Renal cortical epithelial cell (primary cell): ENCODE measurements at regions not wholly inside any gene's neighbourhood (a gene's known extent, or its start where the extent isn't known, plus 50 kb on each side); places are given as distances from the start of the nearest gene placed in this dataset.
"Not testable (repeated sequence)": the region's sequence is repeated elsewhere in the genome, so short reads cannot be mapped to it uniquely, and the experiment has no call there.

Experiments used
- DNase-seq: peaks from one replicate; pipeline ENCODE4 v3.0.0-alpha.2; 2011; ENCODE audit warnings: low read depth

GRCh38 chr5:45057564-45057963 lies 248.8 kb downstream of the MRPS30 start:
- DNase-seq, result no peak

DNA sequence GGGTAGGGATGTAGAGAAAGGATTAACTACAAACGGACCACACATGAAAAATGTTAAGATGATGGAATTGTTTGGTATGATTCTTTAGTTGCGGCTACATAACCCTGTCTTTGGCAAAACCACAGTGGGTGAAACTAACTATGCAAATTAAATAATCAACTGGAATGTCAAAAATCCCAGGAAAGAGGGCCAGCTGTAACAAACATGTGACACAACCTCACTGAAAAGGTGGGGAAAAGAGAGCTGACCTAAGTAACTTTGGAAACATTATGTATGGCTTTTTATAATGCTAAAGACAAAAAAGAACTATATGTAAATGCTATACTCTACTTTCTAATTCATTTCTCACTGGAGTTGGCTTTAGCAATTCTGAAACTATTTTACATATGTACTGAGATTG lies 252.0 kb downstream of the MRPS30 start:
- DNase-seq, result peak; percentile 38

- DNase-seq, result no peak
Measured at GRCh38 chr5:45062044-45062443, 253.3 kb downstream of the MRPS30 start.

- no peak for DNase-seq
Measured at GRCh38 chr5:45081082-45081481, 272.3 kb downstream of the MRPS30 start.

DNA sequence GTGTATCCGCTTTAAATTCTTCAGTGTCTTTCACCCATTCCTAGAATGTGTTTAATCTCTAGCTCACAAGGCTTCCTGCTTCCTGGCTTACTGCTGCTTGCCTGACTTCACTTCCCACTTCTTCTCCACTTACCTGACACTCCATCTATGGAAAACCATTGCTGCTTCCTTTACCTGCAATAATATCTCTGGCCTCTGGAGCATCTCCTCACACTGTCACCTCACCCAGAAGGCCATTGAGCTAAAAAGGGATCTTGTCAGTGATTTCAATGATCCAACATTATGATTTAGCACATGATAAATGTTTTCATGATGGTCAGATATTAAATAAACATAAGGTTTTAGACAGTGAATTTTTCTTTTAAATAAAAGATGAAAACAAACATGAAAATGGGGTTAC lies 281.1 kb downstream of the MRPS30 start:
- no peak for DNase-seq

DNA sequence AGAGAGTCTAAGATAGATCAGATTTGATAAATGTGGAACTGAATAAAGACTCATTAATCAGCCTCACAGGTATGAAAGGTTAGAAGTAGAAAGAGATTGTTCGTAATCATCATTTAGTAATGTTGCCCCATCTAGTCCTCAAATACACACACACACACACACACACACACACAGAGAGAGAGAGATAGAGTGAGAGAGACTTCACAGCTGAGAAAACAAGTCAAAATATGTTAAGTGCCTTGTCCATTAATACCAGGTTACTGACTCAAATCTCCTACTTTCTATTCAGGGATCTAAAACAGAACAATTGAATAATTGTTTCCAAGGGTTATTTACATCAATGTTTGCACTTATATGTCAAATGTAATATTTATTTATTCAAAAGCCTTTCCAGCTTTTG lies 284.6 kb downstream of the MRPS30 start:
- DNase-seq, result peak; percentile 19

DNA sequence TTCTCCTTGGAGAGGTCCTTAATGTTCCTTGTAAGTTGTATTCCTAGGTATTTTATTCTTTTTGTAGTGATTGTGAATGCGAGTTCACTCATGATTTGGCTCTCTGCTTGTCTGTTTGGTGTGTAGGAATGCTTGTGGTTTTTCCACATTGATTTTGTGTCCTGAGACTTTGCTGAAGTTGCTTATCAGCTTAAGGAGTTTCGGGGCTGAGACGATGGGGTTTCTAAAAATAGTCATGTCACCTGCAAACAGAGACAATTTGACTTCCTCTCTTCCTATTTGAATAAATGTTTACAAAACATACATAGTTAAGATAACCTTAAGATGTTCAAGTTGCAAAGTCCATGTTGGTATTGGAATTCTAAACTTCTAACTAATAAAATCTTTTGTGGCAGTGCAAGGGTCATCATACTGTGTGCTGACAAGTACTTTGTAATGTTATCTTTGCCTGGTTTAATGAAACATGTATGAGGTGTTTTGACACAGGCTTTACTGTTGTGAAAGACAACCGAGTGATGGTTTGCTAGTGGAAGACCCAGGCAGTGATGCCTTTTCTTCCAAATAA lies 286.2 kb downstream of the MRPS30 start:
- DNase-seq, result no peak

DNA sequence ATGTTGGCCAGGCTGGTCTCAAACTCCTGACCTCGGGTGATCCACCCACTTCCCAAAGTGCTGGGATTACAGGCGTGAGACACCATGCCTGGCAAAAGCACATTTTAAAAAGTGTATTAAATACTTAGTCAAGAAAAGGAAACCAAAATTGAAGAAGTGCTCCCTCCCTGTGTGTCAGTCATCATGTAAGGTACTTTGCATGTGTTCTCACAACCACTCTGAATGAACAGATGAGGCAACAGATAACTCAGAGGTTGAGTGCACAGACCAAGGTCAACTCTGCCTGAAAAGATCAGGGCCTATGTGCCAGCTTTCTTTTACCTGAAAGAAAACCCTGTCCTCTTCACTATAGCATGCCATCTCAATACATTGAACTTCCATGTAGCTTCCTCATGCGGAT lies 289.7 kb downstream of the MRPS30 start:
- no peak for DNase-seq

DNA sequence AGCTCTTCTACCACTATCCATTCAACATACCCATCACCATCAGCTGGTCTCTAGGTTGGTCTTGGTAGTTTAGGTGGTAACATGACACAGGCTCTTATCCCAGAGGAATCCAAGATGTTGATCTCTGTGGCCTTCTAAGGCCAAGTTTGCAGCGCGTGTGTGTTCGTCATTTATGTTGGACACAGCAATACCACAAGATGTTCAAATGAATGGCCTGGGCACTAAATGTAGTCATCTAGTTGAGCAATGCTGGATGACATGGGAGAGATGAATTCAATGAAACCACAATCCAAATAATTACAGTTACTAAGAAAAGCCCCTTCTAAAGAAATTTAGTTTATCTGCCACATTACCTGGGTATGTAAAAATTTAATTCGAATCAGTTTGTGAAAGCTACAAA lies 292.4 kb downstream of the MRPS30 start:
- no peak for DNase-seq

DNA sequence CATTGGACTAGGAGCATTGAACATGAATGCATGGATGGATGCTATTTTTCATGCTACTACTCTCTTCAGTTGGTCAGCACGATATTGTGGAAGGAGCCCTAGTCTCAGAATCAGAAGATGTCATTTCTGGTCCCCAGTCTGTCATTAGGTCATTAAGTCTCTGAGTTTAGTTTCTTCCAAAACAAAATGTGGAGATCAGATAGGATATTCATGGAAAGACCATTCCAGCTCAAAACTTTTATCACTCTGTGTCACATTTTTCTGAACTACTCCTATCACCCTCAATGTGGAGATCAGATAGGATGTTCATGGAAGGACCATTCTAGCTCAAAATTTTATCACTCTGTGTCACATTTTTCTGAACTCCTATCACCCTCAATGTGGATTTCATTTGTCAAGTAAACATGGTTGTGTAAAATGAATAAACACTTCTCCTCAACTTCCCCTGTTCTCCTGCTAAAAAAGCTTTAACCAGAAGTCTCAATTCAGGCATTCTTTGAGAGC lies 296.8 kb downstream of the MRPS30 start:
- DNase-seq, result no peak

DNA sequence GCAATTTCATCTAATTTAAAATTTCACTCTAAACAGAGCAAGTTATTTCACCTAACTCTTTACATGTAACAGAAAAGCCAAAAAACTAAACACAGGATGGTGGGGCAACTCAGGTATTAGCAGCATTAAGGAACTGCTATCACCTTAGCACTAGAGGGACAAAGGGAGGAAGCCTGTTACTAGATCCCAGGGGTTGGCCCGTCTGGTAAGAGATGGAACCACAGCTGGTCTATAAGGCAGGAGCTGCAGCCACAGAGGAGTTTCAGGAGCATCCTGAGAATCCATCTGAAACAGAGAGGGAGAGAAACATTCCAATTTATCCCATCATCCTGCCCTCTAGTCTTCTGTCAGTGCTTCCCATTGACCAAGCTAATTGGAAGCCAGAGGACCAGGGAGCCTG lies 300.3 kb downstream of the MRPS30 start:
- DNase-seq, result no peak

DNA sequence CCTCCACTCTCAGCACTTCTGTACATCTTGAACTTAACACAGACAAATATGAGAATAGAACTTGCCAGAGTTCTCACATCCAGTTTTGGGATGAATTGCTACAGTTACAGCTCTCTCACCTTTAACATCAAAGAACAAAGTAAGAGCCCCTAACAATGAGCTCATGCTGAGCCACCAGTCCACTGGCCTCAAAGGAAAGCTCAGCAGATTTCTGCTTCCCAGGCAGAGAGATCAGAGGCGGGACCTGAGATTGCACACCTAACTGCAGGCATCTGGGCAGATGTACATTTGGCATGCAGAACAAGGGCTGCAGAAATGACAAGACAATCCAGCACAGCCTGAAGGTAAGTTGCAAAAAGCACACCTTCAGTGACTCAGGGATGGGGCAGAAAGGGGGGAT lies 300.9 kb downstream of the MRPS30 start:
- no peak for DNase-seq

DNA sequence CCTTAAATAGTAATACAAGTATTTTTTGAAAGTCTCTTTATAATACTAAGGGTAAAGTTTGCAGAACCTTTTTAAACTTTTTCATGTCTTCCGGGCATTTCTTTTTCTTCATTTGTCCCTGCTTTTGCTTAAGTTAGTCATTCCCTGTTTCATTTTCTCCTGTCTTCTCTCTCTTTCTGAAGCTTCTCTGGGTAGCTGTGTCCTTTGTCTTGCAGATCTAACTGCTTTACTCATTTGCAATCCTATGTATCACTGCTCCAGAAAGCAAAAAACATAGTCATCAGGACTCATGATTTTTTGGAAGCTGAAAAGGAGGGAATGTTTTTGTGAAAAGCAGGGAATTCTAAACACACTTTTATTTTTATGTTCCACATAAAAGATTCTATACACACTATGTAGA lies 301.7 kb downstream of the MRPS30 start:
- no peak for DNase-seq

DNA sequence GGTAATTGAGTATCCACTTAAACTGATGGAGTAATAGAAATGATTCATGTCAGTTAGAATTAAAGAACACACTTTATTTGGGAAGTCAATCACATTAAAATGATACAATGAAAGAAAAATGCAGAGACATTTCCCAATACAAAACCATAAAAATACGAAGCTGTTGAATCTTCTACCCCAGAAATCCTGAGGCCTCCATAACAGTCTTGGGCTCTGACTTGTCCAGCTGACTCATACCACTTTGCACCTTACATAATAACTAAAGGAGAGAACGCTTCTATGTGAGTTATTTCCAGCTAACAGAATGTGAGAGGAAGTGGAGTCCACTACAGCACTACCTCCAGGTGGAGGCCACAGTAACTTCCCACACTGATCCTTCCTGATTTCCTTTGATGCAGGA lies 305.0 kb downstream of the MRPS30 start:
- DNase-seq, result peak; percentile 88

DNA sequence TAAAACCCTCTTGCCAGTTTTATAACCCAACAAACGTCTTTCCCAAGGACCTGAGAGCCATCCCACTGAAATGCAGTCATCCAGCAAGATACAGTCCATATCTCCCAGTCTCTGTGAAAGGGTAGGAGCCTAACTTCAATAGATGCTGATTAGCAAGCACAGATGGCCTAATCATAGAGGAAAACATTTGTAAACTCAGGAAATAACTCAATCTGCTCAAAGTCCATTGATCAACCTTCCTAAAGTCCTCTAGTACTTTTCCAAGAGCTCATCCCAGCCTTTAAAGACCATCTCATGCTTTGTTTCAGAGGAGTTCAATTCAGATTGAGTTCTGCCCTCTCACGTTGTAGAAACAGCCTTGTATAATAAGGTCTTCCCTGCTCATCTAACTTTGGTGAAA lies 324.2 kb downstream of the MRPS30 start:
- no peak for DNase-seq

DNA sequence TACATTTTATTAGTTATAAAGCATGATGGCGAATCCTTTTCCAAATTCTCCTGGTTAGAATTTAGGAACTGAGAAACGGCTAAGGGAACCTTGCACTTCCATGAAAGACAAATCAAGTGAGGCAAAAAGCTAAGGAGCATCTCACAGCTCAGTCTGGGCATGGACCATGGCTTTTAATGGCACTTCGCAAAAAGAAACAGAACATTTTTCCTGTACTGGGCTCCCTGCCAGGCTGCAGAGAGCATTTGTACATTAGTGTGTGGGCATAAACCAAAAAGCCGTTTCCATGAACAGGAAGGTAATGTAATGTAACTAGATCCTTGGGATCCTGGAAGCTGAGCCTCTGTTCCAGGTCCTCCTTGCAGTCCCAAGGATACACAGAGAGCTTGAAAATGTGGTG lies 354.2 kb downstream of the MRPS30 start:
- DNase-seq, result peak; percentile 43

DNA sequence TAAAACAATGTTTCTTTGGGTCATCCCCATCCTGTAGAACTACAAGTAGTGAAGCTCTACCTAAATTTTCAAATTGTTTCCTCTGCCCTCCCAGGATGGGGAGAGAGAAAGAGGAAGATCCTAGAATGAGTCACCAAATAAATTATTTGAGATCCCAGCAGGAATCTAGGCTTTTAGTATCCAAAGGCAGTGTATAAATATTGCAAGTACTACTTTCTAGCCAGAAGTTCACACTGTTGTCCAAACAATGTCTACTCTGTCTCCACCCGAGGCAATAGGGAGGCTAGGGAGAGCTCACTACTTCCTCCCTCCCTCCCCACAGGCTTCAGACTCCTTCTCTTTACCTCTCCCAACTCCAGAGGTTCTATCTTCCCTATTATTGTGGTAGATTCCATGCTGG lies 362.8 kb downstream of the MRPS30 start:
- no peak for DNase-seq

GRCh38 chr5:45172634-45173033 lies 363.9 kb downstream of the MRPS30 start:
- not testable (repeated sequence) for DNase-seq

DNA sequence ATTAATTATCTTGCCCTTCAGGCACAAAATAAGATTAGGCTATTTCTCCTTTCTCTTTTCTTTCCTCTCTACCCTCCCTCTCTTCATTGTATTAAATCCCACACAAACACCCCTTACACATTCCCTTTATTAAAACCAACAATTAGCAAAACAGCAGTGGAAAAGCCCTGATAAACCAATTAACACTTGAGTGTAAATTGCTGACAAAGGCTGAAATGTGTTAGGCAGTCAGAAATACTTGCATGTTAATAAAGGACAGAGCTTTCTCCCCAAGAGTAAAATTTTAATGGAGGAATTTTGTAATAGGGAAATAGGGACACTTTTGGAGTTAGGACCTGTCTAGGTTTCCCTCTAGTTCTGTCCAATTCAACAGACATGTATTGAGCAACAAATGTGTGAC lies 370.9 kb downstream of the MRPS30 start:
- no peak for DNase-seq

DNA sequence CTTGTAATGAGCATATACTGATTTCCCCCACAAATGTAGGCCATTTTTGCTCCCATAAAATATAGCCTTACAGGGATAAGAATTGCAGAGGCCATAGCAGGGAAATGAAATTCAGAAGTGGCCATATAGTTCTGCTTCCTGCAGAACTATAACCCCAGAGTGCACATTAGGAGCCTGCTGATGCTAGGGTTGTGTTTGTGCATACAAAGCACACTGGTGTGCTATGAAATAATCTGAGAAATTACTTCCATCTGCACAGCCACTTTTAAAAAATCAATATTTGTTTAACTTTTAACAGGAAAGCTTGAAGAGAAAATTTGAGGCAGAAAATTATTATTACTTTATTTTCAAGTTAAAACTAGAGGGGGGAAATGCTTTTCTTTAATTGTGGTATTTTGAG lies 380.3 kb downstream of the MRPS30 start:
- DNase-seq, result no peak

- DNase-seq, result no peak
Measured at GRCh38 chr5:45189481-45189880, 380.7 kb downstream of the MRPS30 start.

DNA sequence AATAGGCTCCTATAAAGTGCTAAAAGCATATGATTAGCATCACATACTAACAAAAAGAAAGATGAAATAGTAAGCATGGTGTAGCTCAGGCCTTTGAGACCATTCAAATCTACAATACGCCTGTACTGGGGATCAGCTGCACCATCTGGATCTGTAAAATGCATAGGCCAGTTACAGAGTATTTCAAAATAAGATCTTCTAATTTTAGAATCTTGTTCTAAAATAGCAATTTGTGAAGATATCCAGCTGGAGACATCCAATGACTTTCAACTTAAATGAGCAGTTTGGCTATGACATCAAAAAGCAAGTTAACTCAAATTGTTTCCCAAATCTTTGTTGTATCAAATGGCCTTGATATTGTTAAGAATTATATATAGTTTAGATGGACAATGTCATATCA lies 386.3 kb downstream of the MRPS30 start:
- DNase-seq, result no peak
